GM12874 (cell line): ENCODE measurements at regions not wholly inside any gene's neighbourhood (a gene's known extent, or its start where the extent isn't known, plus 50 kb on each side); places are given as distances from the start of the nearest gene placed in this dataset.

Experiments used
- TF ChIP-seq, protein P1 (sequence below): IDR thresholded peaks from 2 replicates; pipeline ENCODE4 v1.5.1; 2011; ENCODE audit warnings: low read depth, mild to moderate bottlenecking, control low read depth, low read length, moderate library complexity; ENCODE audit not compliant: insufficient read depth

DNA sequence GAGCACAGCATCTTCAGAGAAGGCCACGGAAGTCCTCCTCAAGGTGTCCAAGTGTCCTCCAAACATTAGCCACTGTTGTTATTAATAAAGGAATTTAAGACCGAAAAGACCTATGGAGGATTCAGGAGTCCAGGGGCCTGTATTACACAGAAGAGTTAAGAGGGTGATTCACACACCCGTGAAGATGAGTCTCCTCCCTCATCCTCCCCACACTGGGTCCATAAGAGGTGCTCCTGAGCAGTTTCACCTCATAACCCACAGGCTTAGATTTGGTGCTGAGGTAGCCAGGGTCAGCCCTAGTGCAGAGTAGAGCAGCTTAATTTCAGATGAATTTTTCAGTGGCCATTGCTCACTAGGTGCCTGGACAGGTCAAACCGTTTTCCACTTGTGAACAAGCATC, 65.3 kb downstream of the PRR18 start:
- TF ChIP-seq, protein P1, sequence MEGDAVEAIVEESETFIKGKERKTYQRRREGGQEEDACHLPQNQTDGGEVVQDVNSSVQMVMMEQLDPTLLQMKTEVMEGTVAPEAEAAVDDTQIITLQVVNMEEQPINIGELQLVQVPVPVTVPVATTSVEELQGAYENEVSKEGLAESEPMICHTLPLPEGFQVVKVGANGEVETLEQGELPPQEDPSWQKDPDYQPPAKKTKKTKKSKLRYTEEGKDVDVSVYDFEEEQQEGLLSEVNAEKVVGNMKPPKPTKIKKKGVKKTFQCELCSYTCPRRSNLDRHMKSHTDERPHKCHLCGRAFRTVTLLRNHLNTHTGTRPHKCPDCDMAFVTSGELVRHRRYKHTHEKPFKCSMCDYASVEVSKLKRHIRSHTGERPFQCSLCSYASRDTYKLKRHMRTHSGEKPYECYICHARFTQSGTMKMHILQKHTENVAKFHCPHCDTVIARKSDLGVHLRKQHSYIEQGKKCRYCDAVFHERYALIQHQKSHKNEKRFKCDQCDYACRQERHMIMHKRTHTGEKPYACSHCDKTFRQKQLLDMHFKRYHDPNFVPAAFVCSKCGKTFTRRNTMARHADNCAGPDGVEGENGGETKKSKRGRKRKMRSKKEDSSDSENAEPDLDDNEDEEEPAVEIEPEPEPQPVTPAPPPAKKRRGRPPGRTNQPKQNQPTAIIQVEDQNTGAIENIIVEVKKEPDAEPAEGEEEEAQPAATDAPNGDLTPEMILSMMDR, result no peak

DNA sequence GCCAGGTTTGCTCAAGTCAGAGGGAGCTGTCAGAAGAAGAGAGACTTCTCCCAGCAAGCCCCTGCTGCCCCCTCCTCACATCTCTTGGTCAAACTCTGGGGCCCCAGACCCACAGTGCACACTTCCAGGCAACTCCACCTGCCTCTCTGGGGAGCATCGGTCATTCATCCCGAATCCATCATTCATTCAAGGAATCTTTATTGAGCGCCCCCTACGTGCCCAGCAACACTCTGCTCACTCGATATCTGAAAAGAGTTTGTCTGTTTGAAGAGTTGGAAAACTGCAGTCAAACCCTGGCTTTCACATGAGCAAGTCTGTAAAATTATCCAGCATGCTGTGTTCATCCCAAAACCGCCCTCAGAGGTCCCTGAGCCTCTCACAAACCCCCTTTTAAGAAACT, 66.2 kb downstream of the PRR18 start:
- TF ChIP-seq, protein P1, result no peak

DNA sequence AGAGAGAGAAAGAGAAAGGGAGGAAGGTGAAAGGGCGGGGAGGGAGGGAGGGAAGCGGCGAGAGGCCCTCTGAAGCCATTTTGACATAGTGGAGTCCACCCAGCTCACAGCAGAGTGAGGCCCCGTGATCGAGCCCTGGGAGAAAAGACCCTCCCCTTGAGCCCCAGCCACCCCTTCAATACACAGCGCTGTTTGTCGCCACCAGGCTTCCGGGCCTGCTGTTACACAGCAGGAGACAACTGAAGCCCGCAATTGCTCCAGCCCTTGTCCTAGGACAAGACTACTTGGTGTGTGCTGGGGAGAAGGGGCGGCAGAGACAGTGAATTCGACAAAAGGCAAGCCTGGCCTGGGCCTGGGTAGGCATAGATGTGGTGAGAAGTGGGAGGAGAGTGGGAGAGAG, 67.3 kb downstream of the PRR18 start:
- TF ChIP-seq, protein P1, result no peak

DNA sequence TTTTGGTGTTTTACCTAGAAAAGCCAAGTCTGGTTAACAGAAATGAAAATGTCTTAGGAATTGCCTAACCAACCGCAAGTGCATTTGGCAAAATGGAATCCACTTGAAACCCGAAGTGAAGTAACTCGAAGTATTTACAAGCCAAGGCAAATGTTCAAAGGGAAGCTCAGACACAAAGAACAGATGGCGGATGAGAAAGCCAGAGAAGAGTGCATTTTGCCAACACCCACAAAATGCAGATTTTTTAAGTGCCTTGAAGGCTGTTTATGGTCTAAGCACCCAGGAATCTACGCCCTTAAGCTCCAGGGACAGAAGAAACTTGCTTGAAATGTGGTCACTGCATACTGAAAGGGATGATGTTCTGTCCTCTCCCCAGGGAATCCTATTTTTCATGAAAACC, 70.0 kb upstream of the TBXT start:
- TF ChIP-seq, protein P1, result no peak

DNA sequence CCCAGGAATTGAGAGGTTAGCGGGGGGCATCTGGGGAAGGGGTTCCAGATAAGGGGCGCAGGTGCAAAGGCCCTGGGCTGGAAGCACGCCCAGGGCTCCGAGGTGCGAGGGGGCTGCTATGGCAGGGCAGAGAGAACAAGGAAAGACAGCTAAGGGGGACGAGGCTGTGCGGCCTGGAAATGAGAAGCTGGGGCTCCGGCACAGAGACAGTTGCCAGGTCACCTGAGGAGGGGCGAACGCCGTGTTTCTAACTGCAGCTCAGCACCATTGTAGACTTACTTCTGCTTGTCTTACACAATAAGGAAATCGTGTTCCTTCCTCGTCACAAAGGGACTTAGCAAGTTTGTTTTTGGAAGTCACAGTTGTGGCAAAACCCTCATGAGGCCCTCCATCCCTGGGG, 68.9 kb upstream of the TBXT start:
- TF ChIP-seq, protein P1, result no peak

DNA sequence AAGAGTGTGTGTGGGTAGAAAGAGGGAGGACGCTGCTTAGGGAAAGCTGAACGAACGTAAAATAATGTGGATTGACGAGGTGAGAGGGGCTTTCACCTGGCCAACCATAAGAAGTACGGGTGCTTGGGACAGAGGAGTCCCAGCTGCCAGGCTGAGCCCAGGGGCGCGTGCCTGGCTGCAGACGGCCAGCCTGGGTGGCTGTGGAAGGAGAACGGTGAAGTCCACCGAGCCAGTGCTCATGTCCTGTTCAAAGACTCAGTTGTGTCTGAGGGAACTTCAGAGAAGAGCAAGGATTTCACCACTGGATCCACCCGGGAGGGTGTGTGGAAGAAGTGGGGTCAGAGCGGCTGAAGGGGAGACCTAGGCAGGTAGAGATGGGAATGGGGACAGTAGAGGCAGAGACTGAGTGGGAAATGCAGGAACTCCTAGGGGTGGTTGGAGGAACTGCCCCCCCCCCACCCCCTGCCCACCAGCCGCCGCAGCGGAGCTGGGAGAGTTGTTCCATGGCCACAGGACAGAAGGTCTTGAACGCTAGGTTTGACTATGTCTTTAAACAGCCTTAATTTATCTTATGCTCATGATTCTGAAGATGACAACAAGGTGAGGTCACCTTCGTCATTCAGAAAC, 68.1 kb upstream of the TBXT start:
- TF ChIP-seq, protein P1, result no peak

DNA sequence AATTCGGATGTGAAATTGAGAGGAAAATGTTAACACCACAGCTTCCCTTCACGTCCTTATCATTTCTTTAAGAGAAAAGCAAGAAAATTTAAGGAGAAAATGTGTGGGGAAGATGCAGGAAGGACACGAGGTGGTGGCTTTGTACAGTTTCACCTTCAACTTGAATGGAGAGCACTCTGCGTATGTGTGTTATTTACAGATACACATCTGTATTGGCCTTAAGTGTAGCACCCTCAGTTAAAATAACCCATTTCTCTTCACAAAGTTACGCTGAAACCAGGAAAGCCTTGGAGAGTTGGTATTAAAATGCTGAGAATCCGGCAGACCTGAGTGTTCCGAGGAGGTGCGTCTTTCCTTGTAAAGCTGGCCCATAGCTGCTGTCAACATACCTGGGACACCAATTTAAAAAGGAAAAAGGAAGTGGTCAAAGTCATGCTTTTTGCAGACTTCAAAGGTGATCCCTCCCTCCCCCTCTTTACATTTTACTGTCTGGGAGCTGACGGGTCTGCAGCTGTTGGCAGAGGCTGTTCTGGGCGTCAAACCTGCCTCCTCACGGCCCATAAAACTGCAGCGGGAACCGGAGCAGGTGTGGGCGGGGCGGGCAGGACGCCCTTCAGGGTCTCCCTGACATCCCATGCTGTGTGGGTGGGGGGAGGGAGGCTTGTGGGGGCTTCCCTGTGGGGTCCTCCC, 61.3 kb upstream of the TBXT start:
- TF ChIP-seq, protein P1, result no peak
